GM19467 (cell line): ENCODE measurements at regions not wholly inside any gene's neighbourhood (a gene's known extent, or its start where the extent isn't known, plus 50 kb on each side); places are given as distances from the start of the nearest gene placed in this dataset.

Experiments
- ATAC-seq: cut with Tn5 transposase; IDR thresholded peaks from one replicate; pipeline ENCODE4 v1.9.1; 2021; ENCODE audit warnings: mild to moderate bottlenecking, moderate library complexity; ENCODE audit not compliant: unreplicated experiment

DNA sequence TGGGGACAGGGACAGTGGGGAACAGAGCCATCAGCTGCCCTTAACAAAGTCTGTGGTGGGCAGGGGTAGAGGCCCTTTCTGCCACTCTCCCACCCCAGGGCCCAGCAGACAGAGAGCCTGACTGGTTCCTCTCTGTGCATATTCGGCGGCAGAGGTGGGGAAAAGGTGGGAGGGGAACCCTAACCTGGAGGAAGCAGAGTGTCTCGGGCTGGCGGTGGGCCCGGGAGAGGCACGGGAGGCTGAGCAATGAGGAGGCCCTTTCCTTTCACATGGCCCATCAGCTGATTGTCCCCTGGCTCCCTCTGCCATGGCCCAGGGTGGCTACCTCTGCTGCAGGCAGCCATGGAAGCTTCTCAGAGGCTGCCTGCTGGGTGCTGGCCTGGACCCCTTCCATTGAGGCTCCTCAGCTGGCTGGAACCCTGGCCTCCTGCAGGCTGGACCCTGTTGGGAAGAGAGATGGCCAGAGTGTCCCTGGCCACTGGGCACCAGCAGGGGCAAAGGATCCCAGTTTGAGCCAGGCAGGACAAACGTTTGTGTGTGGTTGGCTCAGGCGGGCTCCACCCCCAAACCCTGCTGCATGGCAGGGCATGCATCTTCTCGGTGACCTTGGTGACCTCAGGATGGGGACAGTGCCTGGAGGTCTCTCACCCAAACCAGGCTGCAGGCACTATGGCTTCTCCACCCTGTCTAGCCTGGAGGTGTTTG is 202.8 kb upstream of the ZNF536 start:
- no peak for ATAC-seq

DNA sequence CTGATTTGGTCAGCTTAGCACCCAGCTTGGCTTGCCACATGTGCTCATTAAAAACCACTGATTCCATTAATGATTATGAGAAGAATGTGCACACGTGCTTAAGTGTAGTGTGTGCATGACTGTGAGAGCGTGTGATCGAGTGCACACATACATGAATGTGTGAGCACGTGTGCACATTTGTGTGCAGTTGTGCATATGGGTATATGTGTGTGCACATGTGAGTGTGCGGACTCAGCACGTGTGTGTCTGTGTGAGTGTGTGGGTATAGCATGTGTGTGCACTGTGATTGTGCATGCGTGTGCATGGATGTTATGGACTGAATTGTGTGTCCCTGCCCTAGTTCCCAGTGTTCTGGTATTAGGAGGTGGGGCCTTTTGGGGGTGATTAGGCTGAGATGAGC is 202.1 kb upstream of the ZNF536 start:
- ATAC-seq, result no peak

DNA sequence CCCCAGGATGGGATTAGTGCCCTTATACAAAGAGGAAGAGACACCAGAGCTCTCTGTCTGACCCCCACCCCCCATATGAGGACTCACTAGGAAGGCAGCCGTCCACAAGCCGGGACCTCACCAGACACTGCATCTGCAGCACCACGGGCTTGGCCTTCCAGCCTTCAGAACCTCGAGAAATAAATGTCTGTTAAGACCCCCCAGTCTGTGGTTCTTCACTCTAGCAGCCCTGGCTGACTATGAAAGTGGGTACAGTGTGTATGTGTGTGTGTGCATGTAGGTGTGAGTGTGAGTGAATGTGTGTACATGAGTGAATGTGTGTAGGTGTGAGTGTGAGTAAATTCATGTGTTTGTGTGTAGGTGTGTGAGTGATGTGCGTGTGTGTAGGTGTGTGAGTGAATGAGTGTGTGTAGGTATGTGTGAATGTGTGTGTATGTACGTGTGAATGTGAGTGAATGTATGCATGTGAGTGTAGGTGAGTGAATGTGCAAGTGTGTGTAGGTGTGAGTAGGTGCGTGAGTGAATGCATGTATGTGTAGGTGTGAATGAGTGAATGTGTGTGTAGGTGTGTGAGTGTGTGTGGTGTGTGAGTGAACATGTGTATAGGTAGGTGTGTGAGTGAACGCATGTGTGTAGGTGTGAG is 201.6 kb upstream of the ZNF536 start:
- ATAC-seq, result no peak

DNA sequence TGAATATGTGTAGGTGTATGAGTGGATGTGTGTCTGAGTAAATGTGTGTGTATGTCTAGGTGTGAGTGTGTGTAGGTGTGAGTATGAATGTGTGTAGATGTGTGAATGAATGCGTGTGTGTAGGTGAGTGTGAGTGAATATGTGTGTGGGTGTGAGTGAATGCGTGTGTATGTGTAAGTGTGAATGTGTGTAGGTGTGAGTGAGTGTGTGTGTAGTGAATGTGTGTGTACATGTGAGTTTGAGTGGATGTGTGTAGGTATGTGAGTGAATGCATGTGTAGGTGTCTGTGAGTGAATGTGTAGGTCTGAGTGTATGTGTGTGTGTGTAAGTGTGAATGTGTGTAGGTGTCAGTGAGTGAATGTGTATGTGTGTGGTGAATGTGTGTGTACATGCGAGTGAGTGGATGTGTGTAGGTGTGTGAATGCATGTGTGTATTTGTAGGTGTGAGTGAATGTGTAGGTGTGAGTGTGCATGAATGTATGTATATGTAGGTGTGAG is 201.0 kb upstream of the ZNF536 start:
- no peak for ATAC-seq

DNA sequence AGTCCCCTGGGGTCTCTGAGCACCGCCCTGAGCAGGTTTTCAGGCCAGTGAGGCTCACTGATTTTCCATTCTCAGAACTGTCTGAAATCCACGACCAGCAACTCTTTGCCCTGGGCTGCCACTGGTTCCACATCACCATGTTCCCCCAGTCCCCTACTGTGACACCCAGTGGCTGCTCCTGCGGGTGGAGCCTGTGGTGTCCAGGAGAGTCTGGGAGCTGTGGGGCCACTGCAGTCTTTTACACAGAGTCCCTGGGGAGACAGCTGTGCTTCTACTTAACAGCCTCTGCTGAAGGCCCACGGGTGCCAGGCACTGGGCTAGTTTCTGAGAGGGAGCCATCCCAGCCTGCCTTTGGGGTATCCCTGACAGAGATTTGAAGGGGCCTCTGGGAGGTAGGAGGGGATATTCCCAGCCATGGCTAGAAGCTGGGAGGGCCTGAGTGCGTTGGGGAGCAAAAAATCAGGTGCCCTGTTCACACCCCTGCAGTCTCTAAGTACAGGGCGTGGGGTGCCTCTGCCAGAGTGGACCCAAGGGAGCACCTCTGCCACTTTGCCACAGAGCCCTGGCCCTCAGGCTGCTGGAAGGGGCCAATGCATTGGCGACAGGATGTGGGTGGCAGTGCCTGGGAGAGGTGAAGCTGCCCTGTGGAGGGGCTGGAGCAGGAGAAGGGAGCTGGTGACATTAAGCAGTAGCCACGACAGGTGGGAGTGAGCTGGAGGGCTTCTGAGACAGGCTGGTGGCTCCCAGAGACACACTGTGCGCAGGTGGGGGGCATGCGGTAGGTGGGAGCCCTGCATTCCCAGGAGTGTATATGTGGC is 200.2 kb upstream of the ZNF536 start:
- no peak for ATAC-seq

DNA sequence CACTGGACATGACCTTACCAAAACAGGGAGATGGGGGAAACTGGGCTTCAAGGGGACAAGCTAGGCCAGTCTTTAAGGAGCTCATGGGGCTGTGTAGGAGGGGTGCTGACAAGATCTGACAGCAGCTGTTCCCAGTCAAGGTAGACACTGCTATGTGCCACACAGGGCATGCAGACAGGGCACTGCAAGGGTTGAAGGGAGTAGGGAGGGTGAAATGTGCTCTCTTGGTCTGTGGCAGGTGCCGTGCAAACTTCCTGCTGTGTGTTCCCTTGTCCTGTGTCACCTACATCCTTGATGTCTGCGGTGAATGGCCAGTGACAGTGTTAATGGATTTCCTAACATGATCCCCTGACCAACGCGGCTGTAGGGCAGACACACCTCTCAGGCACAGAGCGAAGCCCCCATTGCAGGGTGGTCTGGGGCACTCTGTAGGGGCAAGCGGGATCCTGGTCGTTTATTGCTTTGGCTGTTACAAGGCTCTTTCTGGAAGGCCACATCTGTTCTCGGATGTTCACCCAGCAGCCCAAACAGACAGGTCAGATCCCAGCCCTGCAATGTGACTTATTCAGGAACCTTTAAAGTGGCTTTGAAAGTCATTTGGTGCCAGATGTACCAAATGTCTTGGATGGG is 199.5 kb upstream of the ZNF536 start:
- ATAC-seq, result no peak

DNA sequence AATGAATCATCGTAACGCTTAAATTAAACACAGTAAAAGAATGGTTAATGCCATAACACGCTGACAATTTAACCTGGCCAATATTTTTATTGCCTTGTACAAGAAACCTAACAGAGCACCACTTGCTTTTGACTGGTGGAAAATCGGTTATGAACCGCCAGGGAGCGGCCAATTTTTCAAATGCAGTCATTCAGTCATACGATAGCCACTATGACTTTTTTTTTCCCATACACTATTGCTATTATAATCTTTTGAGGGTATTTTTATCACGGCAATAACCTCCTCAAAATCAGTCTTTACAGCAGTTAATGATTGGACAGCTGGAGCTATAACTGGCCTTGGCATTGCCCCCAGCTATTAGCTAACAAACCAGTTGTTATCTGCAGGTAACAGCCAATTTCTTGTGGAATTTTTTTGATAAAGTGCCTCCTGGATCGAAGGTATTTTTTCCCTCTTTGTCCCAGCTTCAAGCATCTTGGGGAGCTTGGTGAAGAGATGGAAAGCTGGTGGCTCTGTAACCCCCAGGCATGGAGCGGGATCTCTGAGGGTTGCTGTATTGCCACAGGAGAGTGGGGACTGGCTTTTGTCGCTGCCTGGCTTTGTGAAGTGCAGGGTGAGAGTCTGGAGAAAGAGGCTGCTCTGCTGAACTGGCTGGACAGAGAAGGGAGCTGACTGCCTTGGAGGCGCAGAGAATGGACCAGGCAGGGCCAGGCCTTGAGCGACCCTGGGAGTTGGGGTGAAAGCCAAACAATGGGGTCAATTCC is 198.4 kb upstream of the ZNF536 start:
- ATAC-seq, result no peak

DNA sequence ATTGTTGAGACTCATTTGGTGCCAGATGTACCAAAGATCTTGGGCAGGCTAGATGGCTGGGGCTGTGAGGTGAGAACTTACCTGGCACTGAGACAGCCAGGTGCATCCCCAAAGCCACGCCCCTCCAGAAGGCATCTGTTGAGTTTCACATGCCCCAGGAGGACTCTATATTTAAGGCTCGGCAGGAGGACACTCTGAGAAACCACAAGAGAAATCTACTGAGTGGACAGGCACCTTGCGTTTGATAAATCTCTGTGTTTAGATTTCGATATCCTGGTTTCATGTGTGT is 197.9 kb upstream of the ZNF536 start:
- no peak for ATAC-seq

DNA sequence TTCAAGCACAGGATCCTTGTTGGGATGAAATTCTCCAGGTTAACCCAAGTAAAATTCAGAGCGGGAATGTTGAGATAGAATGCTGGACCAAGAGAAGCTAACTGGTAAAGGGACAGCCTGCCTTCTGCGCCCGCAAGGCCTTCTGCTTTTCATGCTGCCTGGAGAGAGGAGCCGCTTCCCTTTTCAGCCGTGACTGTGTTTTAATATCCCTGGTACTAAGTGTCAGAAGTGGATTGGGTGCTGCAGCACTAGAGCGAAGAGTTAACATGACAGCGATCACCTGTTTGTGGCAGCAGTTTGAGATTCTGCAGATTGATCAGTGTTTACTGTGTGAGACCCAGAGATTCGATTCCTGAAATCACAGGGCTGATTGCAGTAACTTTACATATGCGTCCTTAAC is 197.4 kb upstream of the ZNF536 start:
- no peak for ATAC-seq

DNA sequence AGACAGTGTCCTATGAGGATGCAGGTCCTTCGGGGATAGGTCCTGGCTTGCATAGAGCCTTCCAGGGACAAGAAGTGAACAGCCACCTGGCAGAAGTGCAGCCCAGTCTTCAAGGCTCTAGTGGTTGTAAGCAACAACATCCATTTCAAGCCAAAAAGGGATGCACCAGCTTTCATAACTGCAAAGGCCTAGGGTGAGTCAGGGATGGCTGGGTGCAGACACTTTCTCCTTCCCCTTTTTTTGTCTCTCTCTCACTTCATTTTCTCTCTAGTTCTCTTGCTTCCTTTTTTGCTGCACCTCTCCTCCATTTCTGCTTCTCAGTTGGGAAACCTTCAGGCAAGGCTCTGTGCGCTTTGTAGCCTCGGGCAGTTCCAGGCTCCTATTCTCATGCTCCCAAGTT is 196.2 kb upstream of the ZNF536 start:
- ATAC-seq, result no peak

DNA sequence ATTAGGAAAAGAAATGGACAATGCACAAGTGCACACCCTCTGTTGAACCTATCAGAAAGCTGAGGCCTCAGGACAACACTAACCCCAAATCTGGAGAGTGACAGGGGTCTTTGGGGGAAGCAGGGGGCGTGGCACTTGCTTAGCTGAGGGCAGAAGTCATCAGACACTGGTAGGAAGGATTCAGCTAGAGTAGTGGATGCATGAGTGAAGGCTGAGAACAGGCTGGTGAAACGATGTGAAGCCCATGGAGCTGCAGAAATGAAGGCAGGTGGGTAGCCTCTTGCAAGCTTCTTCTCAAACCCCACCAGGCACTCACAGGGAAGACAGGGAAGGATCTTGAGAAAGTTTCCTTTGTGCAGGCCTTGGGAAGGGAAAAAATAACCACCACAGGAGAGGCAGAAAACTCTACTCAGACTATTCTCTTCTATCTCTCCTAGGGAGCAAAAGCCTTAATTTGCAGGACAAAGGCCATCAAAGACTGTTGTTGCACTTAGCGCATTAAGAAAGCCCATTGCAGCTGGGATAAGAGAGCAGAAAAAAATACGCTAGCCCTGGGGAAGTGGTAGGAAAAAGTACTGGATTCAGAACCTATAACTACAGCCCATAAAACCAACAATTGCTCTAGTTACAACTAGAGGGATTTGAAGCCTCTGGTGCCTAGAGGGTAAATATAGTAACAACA is 193.3 kb upstream of the ZNF536 start:
- ATAC-seq, result no peak

DNA sequence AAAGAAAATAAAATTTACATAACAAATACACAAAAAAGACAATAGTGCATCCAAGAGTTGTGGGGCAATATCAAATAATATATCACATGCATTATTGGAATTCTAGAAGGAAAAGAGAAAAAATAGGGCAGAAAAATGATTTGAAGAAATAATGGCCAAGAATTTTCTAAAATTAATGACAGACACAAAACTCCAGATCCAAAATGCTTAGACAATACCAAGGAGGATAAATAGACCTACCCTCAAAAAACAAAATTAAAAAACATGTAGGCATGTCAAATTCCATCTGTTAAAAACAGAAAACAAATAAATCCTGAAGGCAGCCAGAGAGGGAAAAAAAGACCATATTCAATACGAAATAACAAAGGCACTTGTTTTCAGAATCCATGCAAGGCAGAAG is 191.5 kb upstream of the ZNF536 start:
- no peak for ATAC-seq

DNA sequence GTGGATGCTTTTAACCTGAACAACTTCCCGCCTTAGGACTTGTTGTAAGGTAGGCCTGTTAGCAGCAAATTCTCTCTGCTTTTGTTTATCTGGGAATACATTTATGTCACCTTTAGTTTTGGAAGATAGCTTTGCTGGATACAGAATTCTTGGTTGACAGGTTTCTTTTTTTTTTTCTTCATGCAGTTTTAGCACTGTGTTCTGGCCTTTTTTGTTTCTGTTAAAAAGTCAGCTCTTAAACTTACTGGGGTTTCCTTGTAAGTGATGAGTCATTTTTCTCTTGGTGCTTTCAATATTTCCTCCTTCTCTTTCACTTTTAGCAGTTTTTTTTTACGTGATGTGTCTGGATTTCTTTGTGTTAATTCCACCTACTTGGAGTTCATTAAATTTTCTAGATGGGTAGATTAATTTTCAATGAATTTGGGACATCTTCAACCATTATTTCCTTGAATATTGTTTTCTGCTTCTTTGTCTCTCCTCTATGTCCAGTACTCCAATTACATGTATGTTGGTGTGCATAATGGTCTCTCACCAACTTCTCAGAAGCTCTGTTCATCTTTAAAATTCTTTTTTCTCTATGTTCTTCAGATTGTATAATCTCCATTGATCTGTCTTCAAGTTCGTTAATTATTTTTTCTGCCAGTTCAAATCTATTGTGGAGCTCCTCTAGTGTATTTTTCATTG is 188.2 kb upstream of the ZNF536 start:
- no peak for ATAC-seq

DNA sequence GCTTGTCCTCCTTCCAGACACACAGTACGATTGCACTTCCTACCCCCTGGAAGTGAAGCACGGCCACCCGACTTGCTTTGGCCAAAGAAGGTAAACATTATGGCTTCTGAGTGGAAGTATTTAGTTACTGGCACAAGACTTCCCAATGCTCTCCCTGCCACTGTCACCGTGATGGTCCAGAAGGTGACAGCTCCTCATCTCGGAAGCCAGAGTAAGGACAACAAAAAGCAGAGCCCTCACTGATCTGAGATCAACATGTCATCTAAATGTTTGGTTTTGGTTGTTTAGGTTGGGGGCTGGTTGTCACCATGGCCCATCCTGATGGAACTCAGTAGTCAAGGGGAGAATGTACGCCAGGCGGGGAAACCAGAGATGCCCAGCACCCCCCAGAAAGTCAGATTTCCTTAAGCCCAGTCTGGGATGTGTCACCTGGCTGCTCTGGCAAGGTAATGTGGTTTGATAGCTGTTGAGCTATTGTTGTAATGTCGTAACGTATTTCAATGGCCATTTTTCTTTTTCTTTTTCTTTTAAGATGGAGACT is 170.1 kb upstream of the ZNF536 start:
- ATAC-seq, result no peak

DNA sequence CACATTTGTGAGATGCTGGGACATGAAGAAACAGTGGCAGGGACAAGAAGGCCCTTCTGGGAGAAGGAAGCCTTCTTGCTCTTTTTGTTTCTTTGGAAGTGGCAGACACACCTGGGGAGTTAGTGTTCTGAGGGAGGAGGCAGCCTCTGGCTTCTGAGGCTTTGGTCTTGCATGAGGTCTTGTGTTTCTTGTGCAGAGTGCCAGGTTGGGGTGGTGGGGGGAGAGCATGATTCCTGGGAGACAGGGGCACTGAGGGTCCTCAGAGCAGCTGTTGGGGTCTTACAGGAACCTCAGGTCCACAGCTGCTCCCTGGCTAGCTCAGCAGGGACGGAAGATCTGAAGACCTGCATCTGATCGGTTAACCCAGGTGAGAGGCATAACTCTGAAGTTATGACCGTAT is 167.5 kb upstream of the ZNF536 start:
- ATAC-seq, result no peak

DNA sequence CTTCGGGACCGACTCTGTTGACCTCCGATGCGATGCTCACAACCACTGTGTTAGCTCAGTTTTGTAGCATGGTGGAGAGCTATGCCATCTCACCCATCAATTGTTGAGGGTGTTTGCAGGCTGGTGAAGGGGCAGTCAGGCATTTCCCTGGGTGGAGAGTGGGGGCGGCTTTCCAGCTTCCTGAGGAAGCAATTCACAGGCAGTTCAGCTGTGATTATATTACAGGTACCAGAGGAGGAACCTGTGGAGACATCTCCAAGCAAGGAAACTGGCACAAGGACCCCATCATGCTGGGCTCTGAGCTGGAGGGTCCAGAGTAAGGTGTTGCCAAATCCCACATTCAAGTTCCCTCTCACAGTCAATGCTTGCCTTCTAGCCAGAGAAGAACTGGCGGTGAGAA is 166.0 kb upstream of the ZNF536 start:
- no peak for ATAC-seq

DNA sequence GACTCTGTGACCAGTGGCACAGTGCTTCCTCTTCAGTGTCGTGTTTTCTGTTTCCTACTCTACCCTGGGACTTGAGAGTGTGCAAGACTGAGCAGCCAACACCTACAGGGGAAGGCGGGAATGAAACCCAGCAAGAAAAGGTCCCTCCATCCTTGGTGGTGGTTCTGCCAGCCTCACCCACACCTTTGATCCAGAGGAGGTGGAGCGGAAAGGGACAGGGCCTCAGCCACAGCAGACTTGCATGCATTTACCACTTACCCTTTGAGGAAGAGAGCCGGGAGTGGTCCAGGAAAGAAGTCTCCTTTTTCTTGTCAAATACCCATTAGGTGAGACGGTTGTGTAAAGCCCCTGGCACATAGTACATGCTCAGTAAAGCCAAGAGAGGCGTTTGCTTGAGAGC is 164.8 kb upstream of the ZNF536 start:
- ATAC-seq, result no peak

DNA sequence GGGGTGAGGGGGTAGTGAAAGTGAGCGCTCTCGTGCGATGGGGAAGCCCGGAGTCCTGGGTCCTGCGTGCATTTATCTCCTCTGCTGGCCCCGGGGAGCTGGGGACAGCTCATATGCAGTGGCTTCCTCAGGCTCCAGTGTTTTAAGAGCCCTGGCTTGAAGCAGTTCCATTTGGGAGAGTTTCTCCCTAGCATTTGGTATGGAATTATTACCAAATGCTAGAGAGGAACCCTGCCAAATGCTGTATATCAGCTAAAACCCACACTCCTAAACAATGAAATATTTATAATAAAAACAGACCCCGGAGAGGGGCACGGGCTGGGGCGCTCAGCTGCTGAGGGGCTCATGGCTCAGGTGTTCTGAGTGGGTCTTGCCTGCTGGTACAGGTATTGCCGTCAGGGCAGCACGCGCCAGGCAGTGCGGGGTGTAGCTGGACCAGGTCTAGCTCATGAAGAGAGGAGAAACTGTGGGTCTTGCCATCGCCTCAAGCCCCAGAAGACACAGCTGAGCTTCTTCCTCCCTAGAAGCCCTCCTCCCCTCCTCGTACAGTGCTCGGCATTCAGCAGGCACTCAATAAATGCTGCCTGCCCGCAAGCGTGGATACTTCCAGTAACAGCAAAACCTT is 163.6 kb upstream of the ZNF536 start:
- no peak for ATAC-seq
